Pulmonary artery endothelial cell (primary cell): ENCODE measurements at regions not wholly inside any gene's neighbourhood (a gene's known extent, or its start where the extent isn't known, plus 50 kb on each side); places are given as distances from the start of the nearest gene placed in this dataset.

Experiments used
- DNase-seq: peaks from one replicate; pipeline ENCODE4 v3.0.0-alpha.2; 2011; ENCODE audit warnings: low read depth, low spot score

DNA sequence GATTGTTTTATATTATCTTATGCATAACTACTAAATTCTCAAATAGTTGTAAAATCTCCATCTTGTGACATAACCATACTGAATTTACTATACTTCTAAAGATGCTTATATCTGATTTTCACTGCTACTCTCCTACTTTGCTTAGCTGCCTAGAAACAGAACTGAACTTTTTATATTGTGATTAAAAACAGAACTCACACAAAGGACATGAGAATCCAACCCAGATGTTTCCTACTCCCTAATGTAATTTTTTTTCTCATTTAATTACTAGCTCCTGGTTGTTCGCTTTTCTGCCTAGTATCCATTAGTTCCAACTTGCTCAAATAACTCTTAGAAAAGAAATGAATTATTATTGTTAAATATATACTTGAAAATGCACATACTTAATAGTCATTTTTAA, 283.5 kb upstream of the ACTRT1 start:
- DNase-seq: no peak

DNA sequence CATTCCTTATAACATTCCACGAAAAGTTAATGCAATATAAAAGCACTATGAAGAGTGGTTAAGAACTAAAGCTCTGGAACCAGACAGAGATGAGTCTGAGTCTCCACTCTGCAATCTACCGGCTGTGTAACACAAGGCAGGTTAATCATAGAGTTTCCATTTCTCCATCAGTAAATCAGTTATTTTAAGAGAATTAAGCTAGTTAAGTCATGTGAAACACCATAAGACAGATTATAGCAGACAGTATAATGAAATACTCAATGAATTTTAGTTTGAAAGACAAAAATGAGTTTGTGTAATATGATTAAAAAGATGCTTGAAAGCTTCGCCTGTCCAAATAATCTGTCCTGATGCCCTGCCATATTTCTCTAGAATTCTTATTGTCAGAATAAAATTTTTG, 282.6 kb upstream of the ACTRT1 start:
- no peak for DNase-seq

DNA sequence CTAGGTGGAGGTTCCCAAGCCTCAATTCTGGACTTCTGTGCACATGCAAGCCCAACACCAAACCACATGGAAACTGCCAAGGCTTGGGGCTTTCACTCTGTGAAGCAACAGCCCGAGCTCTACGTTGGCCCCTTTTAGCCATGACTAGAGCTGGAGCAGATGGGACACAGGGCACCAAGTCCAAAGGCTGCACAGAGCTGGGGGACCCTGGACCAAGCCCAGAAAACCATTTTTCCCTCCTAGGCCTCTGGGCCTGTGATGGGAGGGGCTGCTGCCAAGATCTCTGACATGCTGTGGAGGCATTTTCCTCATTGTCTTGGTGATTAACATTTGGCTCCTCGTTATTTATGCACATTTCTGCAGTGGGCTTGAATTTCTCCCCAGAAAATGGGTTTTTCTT, 258.7 kb upstream of the ACTRT1 start:
- no peak for DNase-seq

DNA sequence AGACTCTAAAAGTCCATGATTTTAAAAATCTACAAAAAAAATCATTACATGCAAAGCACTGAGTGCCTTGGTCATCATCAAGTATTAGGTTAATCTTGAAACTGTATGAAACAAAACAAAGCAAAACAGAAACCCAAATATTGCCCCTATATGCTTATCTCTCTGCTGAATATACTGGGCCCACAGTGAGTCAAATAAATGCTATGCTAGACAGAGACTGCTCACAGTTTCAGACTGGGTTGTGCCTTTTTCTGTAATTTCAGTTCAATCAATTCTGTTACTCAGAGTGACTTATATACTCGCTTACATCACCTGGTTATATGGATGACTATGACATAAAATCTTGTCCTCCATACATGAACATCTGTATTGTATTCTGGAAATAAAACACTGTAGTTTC, 257.1 kb upstream of the ACTRT1 start:
- DNase-seq: no peak

DNA sequence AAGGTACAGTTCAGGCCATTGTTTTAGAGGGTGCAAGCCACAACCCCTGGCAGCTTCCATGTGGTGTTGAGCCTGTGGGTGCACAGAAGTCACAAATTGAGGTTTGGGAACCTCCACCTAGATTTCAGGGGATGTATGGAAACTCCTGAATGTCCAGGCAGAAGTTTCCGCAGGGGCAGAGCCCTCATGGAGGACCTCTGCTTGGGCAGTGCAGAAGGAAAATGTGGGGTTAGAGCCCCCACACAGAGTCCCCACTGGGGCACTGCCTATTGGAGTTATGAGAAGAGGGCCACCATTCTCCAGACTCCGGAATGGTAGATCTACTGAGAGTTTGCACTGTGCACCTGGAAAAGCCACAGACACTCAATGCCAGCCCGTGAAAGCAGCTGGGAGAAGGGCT, 242.0 kb upstream of the ACTRT1 start:
- DNase-seq: no peak

DNA sequence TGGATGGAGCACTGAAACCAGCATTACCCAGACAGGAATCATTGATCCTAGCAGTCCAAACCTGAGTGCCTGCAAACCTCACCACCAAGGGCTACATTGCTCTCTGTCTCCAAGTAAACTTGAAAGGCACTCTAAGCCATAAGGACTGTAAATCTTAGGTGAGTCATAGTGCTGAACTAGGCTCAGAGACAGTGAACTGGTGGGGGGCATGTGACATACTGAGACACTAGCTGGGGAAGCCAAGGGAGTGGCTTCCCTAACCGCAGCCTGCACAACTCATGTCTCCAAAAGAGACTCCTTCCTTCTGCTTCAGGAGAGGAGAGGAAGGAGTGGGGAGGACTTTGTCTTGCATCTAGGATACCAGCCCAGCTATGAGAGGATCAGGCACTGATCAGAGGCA, 235.5 kb upstream of the ACTRT1 start:
- DNase-seq: no peak

DNA sequence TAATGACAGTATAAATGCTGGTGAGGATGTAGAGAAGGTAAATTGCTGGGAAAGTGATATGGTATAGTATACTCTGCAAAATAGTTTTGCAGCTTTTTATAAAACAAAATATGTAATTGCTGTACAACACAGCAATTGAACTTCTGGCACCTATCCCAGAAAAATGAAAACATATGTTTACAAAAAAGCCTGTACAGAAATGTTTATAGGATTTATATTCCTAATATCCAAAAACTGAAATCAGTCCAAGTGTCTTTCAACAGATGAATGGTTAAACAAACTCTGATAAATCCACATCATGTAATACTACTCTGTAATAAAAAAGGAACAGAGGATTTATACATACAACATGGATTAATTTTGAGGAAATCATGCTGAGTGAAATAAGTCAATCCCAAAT, 198.4 kb upstream of the ACTRT1 start:
- DNase-seq: no peak

DNA sequence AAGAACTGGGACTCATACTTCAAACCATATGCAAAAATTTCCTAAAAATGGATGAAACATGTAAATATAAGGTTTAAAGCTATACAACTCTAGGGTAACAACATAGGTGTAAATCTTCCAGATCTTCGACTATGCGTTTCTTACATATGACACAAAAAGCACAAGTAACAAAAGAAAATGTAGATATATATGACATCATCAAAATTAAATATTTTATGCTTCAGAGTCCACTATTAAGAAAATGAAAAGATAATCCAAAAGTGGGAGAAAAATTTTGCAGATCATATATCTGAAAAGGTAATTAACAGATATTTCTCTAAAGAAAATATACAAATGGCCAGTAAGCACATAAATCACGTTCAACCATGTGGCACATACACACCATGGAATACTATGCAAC, 164.2 kb upstream of the ACTRT1 start:
- DNase-seq: no peak

DNA sequence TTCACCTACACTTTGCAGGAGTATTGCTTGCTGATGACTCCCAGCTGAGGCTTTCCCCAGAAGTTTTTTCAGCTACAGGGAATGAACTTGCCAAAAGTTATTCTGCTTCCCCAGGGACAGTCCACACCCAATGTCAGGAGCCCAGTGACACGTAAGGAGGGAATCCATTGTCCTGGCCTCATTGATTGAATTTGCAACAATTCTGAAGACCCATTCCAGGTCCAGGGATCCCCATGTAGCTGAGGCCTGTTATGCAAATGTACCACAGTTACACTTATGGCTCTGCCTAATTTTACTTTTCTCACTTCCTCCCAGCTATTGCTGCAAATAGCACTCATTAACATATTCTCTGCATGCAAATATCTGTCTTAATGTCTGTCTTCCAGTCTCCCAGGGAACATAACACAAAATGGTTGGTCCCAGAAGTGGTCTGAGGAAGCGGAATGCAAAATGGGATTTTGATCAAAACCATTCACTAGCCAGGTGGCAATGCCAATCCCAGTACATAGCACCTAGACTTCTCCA, 113.7 kb upstream of the ACTRT1 start:
- no peak for DNase-seq

DNA sequence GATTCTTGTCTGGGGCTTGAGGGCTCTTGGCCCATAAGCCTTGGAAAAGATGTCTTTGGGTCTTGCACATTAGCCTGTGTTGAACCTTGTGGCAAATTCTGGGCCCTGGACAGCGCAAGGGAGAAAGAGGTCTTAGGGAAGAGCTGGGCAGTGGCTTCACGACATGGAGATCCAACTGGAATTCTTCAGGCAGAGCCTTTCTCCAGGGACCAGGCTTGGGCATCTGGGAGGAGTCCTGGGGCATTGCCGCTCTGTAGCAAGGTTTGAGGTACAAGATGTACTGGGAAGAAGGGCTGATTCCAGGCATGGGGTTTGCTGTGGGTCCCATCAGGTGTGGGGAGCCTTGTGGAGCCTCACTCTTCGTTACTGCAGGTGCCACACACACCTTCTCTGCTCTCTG, 104.0 kb upstream of the ACTRT1 start:
- no peak for DNase-seq

DNA sequence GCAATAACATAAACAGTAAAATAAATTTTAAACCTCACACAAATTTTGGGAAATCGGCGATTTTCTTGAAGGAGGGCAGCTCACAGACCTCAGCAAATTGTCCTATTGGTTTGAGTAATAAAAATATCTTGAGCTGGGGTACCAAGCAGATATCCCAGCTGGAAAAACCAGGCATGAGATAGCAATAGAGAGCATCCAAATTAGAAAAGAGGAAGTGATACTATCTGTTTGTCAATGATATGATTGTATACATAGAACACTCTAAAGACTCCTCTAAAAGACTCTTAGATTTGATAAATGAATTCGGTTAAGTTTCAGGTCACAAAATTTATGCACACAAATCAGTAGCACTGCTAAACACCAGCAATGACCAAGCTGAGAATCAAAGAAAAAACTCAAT, 90.5 kb upstream of the ACTRT1 start:
- DNase-seq: no peak

DNA sequence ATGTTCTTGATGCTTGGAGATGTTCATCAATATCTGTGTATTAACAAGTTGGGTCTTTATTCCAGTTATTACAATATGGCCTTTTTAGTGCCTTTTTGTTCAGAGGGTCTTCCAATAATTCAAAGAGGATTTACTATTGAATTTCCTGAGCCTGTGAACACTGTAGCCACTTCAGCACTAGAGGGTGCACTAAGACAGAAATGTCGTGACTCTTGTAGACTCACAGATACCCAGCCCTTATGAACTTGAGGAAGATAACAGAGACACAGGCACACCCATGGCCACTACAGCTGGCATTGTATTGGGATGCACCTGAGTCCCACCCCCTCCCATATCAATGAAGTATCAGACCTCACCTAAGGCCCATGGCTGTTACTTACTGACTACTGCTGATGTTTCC, 54.4 kb upstream of the ACTRT1 start:
- DNase-seq: no peak

DNA sequence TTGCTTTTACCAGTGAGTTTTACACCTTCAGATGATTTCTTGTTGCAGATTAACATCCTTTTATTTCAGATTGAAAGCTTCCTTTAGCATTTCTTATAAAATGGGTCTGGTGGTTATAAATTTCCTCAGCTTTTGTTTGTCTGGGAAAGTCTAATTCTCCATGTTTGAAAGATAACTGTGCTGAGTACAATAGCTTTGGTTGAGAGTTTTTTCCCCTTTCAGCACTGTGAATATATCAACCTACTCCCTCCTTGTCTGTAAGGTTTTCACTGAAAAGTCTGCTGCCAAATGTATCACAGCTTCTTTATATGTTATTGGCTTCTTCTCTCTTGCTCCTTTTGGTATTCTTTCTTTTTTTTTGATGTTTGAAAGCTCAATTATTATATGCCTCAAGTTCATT, 53.5 kb upstream of the ACTRT1 start:
- no peak for DNase-seq
